A549 (cell line): ENCODE measurements at regions not wholly inside any gene's neighbourhood (a gene's known extent, or its start where the extent isn't known, plus 50 kb on each side); places are given as distances from the start of the nearest gene placed in this dataset.

ENCODE experiments used
- ATAC-seq, 2 experiments: fragments of 200-7000 bp in 1 of 2; fragments of >200 bp in 1 of 2; cut with Nextera tagmentation in 1 of 2; cut with Tn5 transposase in 1 of 2; 3 replicates each; pipeline versions ENCODE4 v1.8.0 to v1.9.1; 2018 to 2020; ENCODE audit warnings: mild to moderate bottlenecking in 1 of 2, moderate library complexity in 1 of 2
- CTCF ChIA-PET: fragments of 300-600 bp; sonication (Branson Sonifier 250); formaldehyde crosslinking; extraction: SDS; loops from one replicate; lab custom pipeline; 2021; ENCODE audit warnings: antibody characterized with exemption, inconsistent platforms; lab: Yijun Ruan, JAX
- POLR2A ChIA-PET: fragments of 350-600 bp; formaldehyde crosslinking; extraction: SDS; loops from one replicate; lab custom pipeline; 2021; ENCODE audit warnings: antibody characterized with exemption, inconsistent platforms; lab: Yijun Ruan, JAX
- DNase-seq, 2 experiments: peaks; one replicate each; pipeline versions ENCODE4 v3.0.0 to v3.0.0-alpha.2; 2011 to 2016; ENCODE audit warnings: low read depth in 1 of 2, low spot score in 1 of 2
- FAIRE-seq: peaks from 2 replicates; lab custom pipeline; 2011; peaks lifted over from hg19 to GRCh38; lab: Jason Lieb, UNC
- H3K27ac ChIP-seq, 2 experiments: fragments of >200 bp; sonication (Bioruptor Twin); formaldehyde crosslinking; 3 replicates each; pipeline ENCODE4 v1.5.1; 2016 to 2017
- H3K4me1 ChIP-seq: fragments of >200 bp; sonication (Bioruptor Twin); formaldehyde crosslinking; 3 replicates; pipeline ENCODE4 v1.6.1; 2016
- H3K4me2 ChIP-seq: fragments of >200 bp; sonication (Bioruptor Twin); formaldehyde crosslinking; 3 replicates; pipeline ENCODE4 v1.6.1; 2016
- H3K4me3 ChIP-seq: fragments of >200 bp; sonication (Bioruptor Twin); formaldehyde crosslinking; 3 replicates; pipeline ENCODE4 v1.5.1; 2016
- H3K9me3 ChIP-seq: fragments of >200 bp; sonication (Bioruptor Twin); formaldehyde crosslinking; 3 replicates; pipeline ENCODE4 v1.6.1; 2016
- ATOH8 ChIP-seq: fragments of 250-450 bp; sonication (Bioruptor Pico); IDR thresholded peaks from 2 replicates; pipeline ENCODE4 v1.5.0; 2020; ENCODE audit warnings: low read depth, mild to moderate bottlenecking, moderate library complexity
- BCL3 ChIP-seq: fragments of >200 bp; sonication (Bioruptor Twin); formaldehyde crosslinking; IDR thresholded peaks from 3 replicates; pipeline ENCODE4 v1.6.1; 2016
- CBX2 ChIP-seq: fragments of 200-600 bp; sonication (generic); IDR thresholded peaks from 2 replicates; pipeline ENCODE4 v1.6.1; 2016; ENCODE audit warnings: low read depth, mild to moderate bottlenecking, borderline replicate concordance
- CBX8 ChIP-seq: fragments of 200-600 bp; sonication (generic); IDR thresholded peaks from 2 replicates; pipeline ENCODE4 v1.6.1; 2016
- CEBPB ChIP-seq, 2 experiments: fragments of >200 bp in 1 of 2; sonication (Bioruptor Twin) in 1 of 2; formaldehyde crosslinking in 1 of 2; IDR thresholded peaks; 2 replicates each; pipeline ENCODE4 v1.6.1; 2012 to 2016
- CHD2 ChIP-seq: fragments of 150-350 bp; IDR thresholded peaks from 2 replicates; pipeline ENCODE4 v1.6.1; 2014; ENCODE audit warnings: low read length; ENCODE audit not compliant: partially characterized antibody
- ELK1 ChIP-seq: fragments of 150-350 bp; IDR thresholded peaks from 2 replicates; pipeline ENCODE4 v1.6.1; 2014; ENCODE audit warnings: low read depth, mild to moderate bottlenecking, low read length
- ESRRA ChIP-seq: fragments of 150-350 bp; IDR thresholded peaks from 2 replicates; pipeline ENCODE4 v1.6.1; 2014; ENCODE audit warnings: mild to moderate bottlenecking, low read length, borderline replicate concordance
- FOSB ChIP-seq: fragments of 250-450 bp; sonication (Bioruptor Pico); IDR thresholded peaks from 2 replicates; pipeline ENCODE4 v1.5.0; 2020; ENCODE audit warnings: mild to moderate bottlenecking, moderate library complexity
- FOSL2 ChIP-seq, 2 experiments: fragments of 450-650 bp in 1 of 2; fragments of >200 bp in 1 of 2; sonication (Bioruptor Twin) in 1 of 2; formaldehyde crosslinking; IDR thresholded peaks; 2 replicates each; pipeline versions ENCODE4 v1.5.0 to v1.6.1; 2016 to 2020; ENCODE audit warnings: mild to moderate bottlenecking in 1 of 2, moderate library complexity in 1 of 2
- GATA3 ChIP-seq: IDR thresholded peaks from 2 replicates; pipeline ENCODE4 v1.6.1; 2012; ENCODE audit warnings: borderline replicate concordance
- HDAC2 ChIP-seq: fragments of 200-600 bp; sonication (generic); IDR thresholded peaks from 2 replicates; pipeline ENCODE4 v1.6.1; 2016
- HES2 ChIP-seq: fragments of >200 bp; sonication (Bioruptor Twin); formaldehyde crosslinking; IDR thresholded peaks from 2 replicates; pipeline ENCODE4 v1.6.1; 2016
- HOXA7 ChIP-seq: fragments of 250-450 bp; sonication (Bioruptor Pico); IDR thresholded peaks from 2 replicates; pipeline ENCODE4 v1.5.0; 2020; ENCODE audit warnings: mild to moderate bottlenecking, moderate library complexity
- JUNB ChIP-seq: fragments of >200 bp; sonication (Bioruptor Twin); formaldehyde crosslinking; IDR thresholded peaks from 2 replicates; pipeline ENCODE4 v1.6.1; 2016
- KDM1A ChIP-seq: fragments of 200-600 bp; sonication (generic); IDR thresholded peaks from 2 replicates; pipeline ENCODE4 v1.6.1; 2016; ENCODE audit warnings: low read depth, mild to moderate bottlenecking
- MAX ChIP-seq: IDR thresholded peaks from 2 replicates; pipeline ENCODE4 v1.6.1; 2012
- NFE2L2 ChIP-seq: fragments of 150-350 bp; conservative IDR thresholded peaks from 2 replicates; pipeline ENCODE4 v1.6.1; 2014; ENCODE audit warnings: low read length
- NPAS2 ChIP-seq: fragments of 250-450 bp; sonication (Bioruptor Pico); IDR thresholded peaks from 2 replicates; pipeline ENCODE4 v1.8.0; 2022; ENCODE audit warnings: mild to moderate bottlenecking, moderate library complexity, borderline replicate concordance
- PBX3 ChIP-seq: IDR thresholded peaks from 2 replicates; pipeline ENCODE4 v1.6.1; 2012
- POLR2A ChIP-seq: IDR thresholded peaks from 2 replicates; pipeline ENCODE4 v1.6.1; 2012; ENCODE audit warnings: mild to moderate bottlenecking, low read length
- POLR2AphosphoS2 ChIP-seq: conservative IDR thresholded peaks from 2 replicates; pipeline ENCODE4 v1.6.1; 2012; ENCODE audit warnings: low read length, improper control_type of control experiment, inconsistent platforms
- RAD21 ChIP-seq, 2 experiments: fragments of >200 bp in 1 of 2; sonication (Bioruptor Twin) in 1 of 2; formaldehyde crosslinking in 1 of 2; IDR thresholded peaks in 1 of 2; conservative IDR thresholded peaks in 1 of 2; 2 replicates in 1 of 2; 3 replicates in 1 of 2; pipeline ENCODE4 v1.6.1; 2012 to 2018; ENCODE audit warnings: inconsistent platforms in 1 of 2
- RARB ChIP-seq: fragments of 250-450 bp; sonication (Bioruptor Pico); IDR thresholded peaks from 2 replicates; pipeline ENCODE4 v1.8.0; 2021; ENCODE audit warnings: mild to moderate bottlenecking, moderate library complexity
- RFX5 ChIP-seq: fragments of 450-650 bp; IDR thresholded peaks from 2 replicates; pipeline ENCODE4 v1.7.1; 2014; ENCODE audit warnings: antibody characterized with exemption, mild to moderate bottlenecking, moderate library complexity
- TFCP2L1 ChIP-seq: fragments of 250-450 bp; sonication (Bioruptor Pico); IDR thresholded peaks from 2 replicates; pipeline ENCODE4 v1.5.0; 2021; ENCODE audit warnings: mild to moderate bottlenecking
- TP53 ChIP-seq: fragments of 250-450 bp; sonication (Bioruptor Pico); IDR thresholded peaks from 2 replicates; pipeline ENCODE4 v1.5.0; 2021; ENCODE audit warnings: mild to moderate bottlenecking, moderate library complexity
- USF2 ChIP-seq: fragments of 450-650 bp; IDR thresholded peaks from 2 replicates; pipeline ENCODE4 v1.6.1; 2014; ENCODE audit warnings: antibody characterized with exemption
- WGBS: methylation state at CpG from one replicate; pipeline ENCODE4 v1.1.6; 2017; ENCODE audit errors: missing lambda C conversion rate; 5-methylcytosine and 5-hydroxymethylcytosine counted together

- no peak for TF ChIP-seq HES2
- no peak for TF ChIP-seq CBX2
- TF ChIP-seq MAX: no peak
- TF ChIP-seq KDM1A: no peak
- no peak for TF ChIP-seq USF2
These were observed 159.1 kb downstream of the DLEU7 start (continued) for GRCh38 chr13:50684366-50684765.

- DNase-seq (no peak), ATAC-seq (no peak)
- CTCF ChIA-PET: no interaction called here
- H3K4me1 ChIP-seq: no peaks in the 10 kb centered on the region
- POLR2A ChIA-PET: no interaction called here
- 58% methylated on average over 3 of the region's 3 CpGs for WGBS
- no peak overlapping the region for H3K4me3 ChIP-seq
- no peak overlapping the region for H3K27ac ChIP-seq
- H3K4me2 ChIP-seq: no peak overlapping the region
- TF ChIP-seq ESRRA (no peak), POLR2AphosphoS2 (no peak), ELK1 (no peak), CHD2 (no peak), TP53 (CRISPR knock-in tag) (no peak), BCL3 (no peak), RAD21 (conservative IDR thresholded peaks at IDR 0.05 in 1 of 2, IDR thresholded peaks at IDR 0.05 in 1 of 2) (no peak), FOSB (CRISPR knock-in tag) (no peak), TFCP2L1 (no peak), NPAS2 (CRISPR knock-in tag) (no peak), FOSL2 (IDR thresholded peaks at IDR 0.05) (no peak), FOSL2 (CRISPR knock-in tag; IDR thresholded peaks at IDR 0.05) (no peak), CEBPB (IDR thresholded peaks at IDR 0.05) (no peak), GATA3 (no peak)
- TF ChIP-seq, all 56 proteins: peak for 0
- no peak for FAIRE-seq
- no peaks in the 10 kb centered on the region for H3K9me3 ChIP-seq
These were observed 158.0 kb downstream of the DLEU7 start for GRCh38 chr13:50685491-50685890.

- ATAC-seq (no peak), DNase-seq (no peak), FAIRE-seq (no peak)
- no peak overlapping the region for H3K27ac ChIP-seq
- no peak for TF ChIP-seq JUNB
- no peak for TF ChIP-seq ESRRA
- TF ChIP-seq ATOH8 (CRISPR knock-in tag): no peak
- no peak for TF ChIP-seq PBX3
- no peak for TF ChIP-seq HES2
- no peak for TF ChIP-seq HDAC2
- TF ChIP-seq RFX5: no peak
- TF ChIP-seq POLR2A: no peak
- TF ChIP-seq HOXA7 (CRISPR knock-in tag): no peak
- no peak for TF ChIP-seq RARB (CRISPR knock-in tag)
- TF ChIP-seq NFE2L2: no peak
- no peak for TF ChIP-seq CEBPB (IDR thresholded peaks at IDR 0.05)
- TF ChIP-seq TFCP2L1: no peak
- TF ChIP-seq CBX8: no peak
- no peaks in the 10 kb centered on the region for H3K9me3 ChIP-seq
- H3K4me3 ChIP-seq: no peak overlapping the region
- ChIA-PET CTCF (no interaction called here), POLR2A (no interaction called here)
- 67% methylated on average over 5 of the region's 5 CpGs for WGBS
- H3K4me1 ChIP-seq: no peaks in the 10 kb centered on the region
- H3K4me2 ChIP-seq: no peak overlapping the region
These were observed 157.5 kb downstream of the DLEU7 start for GRCh38 chr13:50685956-50686355.
